ENCODE measurements at regions not wholly inside any gene's neighbourhood (a gene's known extent, or its start where the extent isn't known, plus 50 kb on each side); places are given as distances from the start of the nearest gene placed in this dataset.
A peak's percentile ranks its signal among the peaks of the same experiment; 100 is the strongest.

GRCh38 chr21:35138665-35139381, 89.7 kb upstream of the RUNX1 start:
- H3K9me3 ChIP-seq = no peaks in the 10 kb centered on the region
- 78 to 81% methylated on average over 12 of the region's 12 CpGs for WGBS, 2 donors
- H3K4me1 ChIP-seq = peaks cover 0 to 9% (median 0%) of the 10 kb centered on the region in 9 donors
- ATAC-seq = peak in 1 of 8 donors; percentile 17
- no peak overlapping the region for H3K4me3 ChIP-seq
- no peaks in the 10 kb centered on the region for H3K36me3 ChIP-seq
- intact Hi-C loops (cut with DNase I) = no loop called here
- no peak overlapping the region for H3K27ac ChIP-seq
- peaks cover 0 to 5% (median 0%) of the 10 kb centered on the region in 7 donors for H3K27me3 ChIP-seq
- DNase-seq = no peak
- no peak for TF ChIP-seq CTCF (IDR thresholded peaks at IDR 0.05)

- H3K9me3 ChIP-seq = no peaks in the 10 kb centered on the region
- TF ChIP-seq CTCF (IDR thresholded peaks at IDR 0.05) = no peak
- ATAC-seq (peak in 2 of 8 donors; percentile 26 to 42), DNase-seq (no peak)
- H3K27ac ChIP-seq = no peak overlapping the region
- no peaks in the 10 kb centered on the region for H3K36me3 ChIP-seq
- peaks cover 0 to 9% (median 0%) of the 10 kb centered on the region in 9 donors for H3K4me1 ChIP-seq
- no peak overlapping the region for H3K4me3 ChIP-seq
- intact Hi-C loops (cut with DNase I) = no loop called here
- no peaks in the 10 kb centered on the region for H3K27me3 ChIP-seq
- WGBS, 2 donors = 27 to 58% methylated on average over 1 of the region's 1 CpG
Measured at GRCh38 chr21:35136586-35137219, 87.6 kb upstream of the RUNX1 start.

DNA sequence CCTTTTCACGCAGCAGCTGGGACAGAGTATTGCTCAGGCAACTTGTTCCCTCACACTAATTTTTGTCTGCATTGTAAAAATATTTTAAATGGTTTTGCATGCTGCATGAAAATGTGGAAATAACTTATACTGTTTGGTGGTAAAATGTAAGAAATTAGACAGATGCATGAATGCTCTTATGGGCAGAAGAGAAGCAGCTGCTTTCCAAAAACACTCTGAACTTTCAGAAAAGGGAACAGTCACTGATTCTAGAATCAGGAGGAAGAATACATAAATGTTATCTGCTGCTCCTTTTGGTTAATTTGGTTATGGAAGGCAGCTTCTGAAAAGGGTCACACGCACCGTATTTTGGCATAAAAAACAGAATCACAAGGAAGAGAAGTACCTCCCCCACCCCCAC, 87.0 kb upstream of the RUNX1 start:
- no peak overlapping the region for H3K4me3 ChIP-seq
- no peak overlapping the region for H3K27ac ChIP-seq
- H3K9me3 ChIP-seq = no peaks in the 10 kb centered on the region
- H3K36me3 ChIP-seq = no peaks in the 10 kb centered on the region
- 68 to 78% methylated on average over 3 of the region's 3 CpGs for WGBS, 2 donors
- intact Hi-C loops (cut with DNase I) = no loop called here
- H3K4me1 ChIP-seq = peaks cover 0 to 9% (median 0%) of the 10 kb centered on the region in 9 donors
- DNase-seq = no peak
- no peak for ATAC-seq
- TF ChIP-seq CTCF (IDR thresholded peaks at IDR 0.05) = no peak
- H3K27me3 ChIP-seq = no peaks in the 10 kb centered on the region

- WGBS, 2 donors = 78 to 79% methylated on average over 7 of the region's 7 CpGs
- no peak for DNase-seq
Measured at GRCh38 chr21:35135481-35135880, 86.4 kb upstream of the RUNX1 start.

More at GRCh38 chr21:35135481-35135880, 86.4 kb upstream of the RUNX1 start:
- no peak for TF ChIP-seq CTCF (IDR thresholded peaks at IDR 0.05)
- Histone ChIP-seq H3K4me1 (peaks cover 0 to 9% (median 0%) of the 10 kb centered on the region in 9 donors), H3K27ac (no peak overlapping the region), H3K4me3 (no peak overlapping the region), H3K9me3 (peaks cover 0 to 3% (median 0%) of the 10 kb centered on the region in 11 donors), H3K36me3 (no peaks in the 10 kb centered on the region), H3K27me3 (no peaks in the 10 kb centered on the region)
- intact Hi-C loops (cut with DNase I) = no loop called here
- ATAC-seq = no peak

Measured in heart right ventricle (tissue), 16 donors.